Body of pancreas (tissue), 4 donors: ENCODE measurements at regions not wholly inside any gene's neighbourhood (a gene's known extent, or its start where the extent isn't known, plus 50 kb on each side); places are given as distances from the start of the nearest gene placed in this dataset.

Experiments
- ATAC-seq: fragments of 150-250 bp; one replicate; pipeline ENCODE4 v1.9.1; 2016
- DNase-seq, 4 donors: peaks; one replicate each; pipeline ENCODE4 v3.0.0-alpha.2; 2019
- H3K27ac ChIP-seq, 4 donors: fragments of 200-600 bp; sonication (generic); 1 replicate in 3 of 4; 2 replicates in 1 of 4; pipeline versions ENCODE4 v1.5.1 to v1.6.1; 2016 to 2019; ENCODE audit warnings: mild to moderate bottlenecking in 1 of 4, mixed read lengths in 1 of 4, moderate library complexity in 1 of 4
- H3K27me3 ChIP-seq, 2 donors: fragments of 200-600 bp; sonication (generic); one replicate each; pipeline ENCODE4 v1.6.0; 2016; ENCODE audit warnings: mild to moderate bottlenecking in 1 of 2
- H3K36me3 ChIP-seq, 2 donors: fragments of 200-600 bp; sonication (generic); replicated peaks in 1 of 2; 2 replicates each; pipeline ENCODE4 v1.5.1; 2016; ENCODE audit warnings: low read depth in 2 of 2; ENCODE audit not compliant: insufficient read depth in 1 of 2
- H3K4me1 ChIP-seq: fragments of 200-600 bp; sonication (generic); one replicate; pipeline ENCODE4 v1.6.0; 2016
- H3K4me3 ChIP-seq, 2 donors: fragments of 200-600 bp; sonication (generic); 1 replicate in 1 of 2; 2 replicates in 1 of 2; pipeline ENCODE4 v1.5.1; 2016 to 2019
- H3K9me3 ChIP-seq, 3 donors: fragments of 200-600 bp; sonication (generic); 1 replicate in 2 of 3; 2 replicates in 1 of 3; pipeline ENCODE4 v1.5.1; 2016
- POLR2A ChIP-seq, 3 donors: fragments of 450-650 bp; IDR thresholded peaks; one replicate each; pipeline ENCODE4 v1.6.1; 2016; ENCODE audit warnings: antibody characterized with exemption in 3 of 3, mild to moderate bottlenecking in 2 of 3
- WGBS, 2 donors: methylation state at CpG; one replicate each; pipeline ENCODE4 v1.1.5; 2017; 5-methylcytosine and 5-hydroxymethylcytosine counted together
- intact Hi-C: fragments of 100-400 bp; cut with DNase I; formaldehyde crosslinking; loops from one replicate; pipeline ENCODE4 v1.15.1; 2023
- TF ChIP-seq, protein P1 (sequence below), 7 experiments: fragments of 450-650 bp in 4 of 7; fragments of 200-600 bp in 3 of 7; sonication (generic) in 3 of 7; IDR thresholded peaks; one replicate each; pipeline ENCODE4 v1.5.1; 2016 to 2019; ENCODE audit warnings: antibody characterized with exemption in 7 of 7

DNA sequence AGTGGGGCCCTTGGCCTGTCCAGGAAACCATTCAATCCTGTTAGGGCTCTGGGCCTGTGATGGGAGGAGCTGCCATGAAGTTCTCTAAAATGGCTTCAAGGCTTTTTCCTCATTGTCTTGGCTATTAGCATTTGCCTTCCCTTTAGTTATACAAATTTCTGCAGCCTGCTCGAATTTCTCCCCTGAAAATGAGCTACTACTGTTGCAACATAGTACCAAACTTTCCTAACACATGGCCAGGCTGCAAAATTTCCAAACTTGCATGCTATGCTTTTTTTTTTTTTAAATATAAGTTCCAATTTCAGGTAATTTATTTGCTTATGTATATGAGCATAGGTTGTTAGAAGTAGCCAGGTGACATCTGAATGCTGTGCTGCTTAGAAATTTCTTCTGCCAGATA is 560.8 kb upstream of the TBL1XR1 start:
- intact Hi-C loops = no loop called here
- H3K9me3 ChIP-seq = no peaks in the 10 kb centered on the region
- TF ChIP-seq POLR2A (IDR thresholded peaks at IDR 0.05) = no peak
- TF ChIP-seq, protein P1, sequence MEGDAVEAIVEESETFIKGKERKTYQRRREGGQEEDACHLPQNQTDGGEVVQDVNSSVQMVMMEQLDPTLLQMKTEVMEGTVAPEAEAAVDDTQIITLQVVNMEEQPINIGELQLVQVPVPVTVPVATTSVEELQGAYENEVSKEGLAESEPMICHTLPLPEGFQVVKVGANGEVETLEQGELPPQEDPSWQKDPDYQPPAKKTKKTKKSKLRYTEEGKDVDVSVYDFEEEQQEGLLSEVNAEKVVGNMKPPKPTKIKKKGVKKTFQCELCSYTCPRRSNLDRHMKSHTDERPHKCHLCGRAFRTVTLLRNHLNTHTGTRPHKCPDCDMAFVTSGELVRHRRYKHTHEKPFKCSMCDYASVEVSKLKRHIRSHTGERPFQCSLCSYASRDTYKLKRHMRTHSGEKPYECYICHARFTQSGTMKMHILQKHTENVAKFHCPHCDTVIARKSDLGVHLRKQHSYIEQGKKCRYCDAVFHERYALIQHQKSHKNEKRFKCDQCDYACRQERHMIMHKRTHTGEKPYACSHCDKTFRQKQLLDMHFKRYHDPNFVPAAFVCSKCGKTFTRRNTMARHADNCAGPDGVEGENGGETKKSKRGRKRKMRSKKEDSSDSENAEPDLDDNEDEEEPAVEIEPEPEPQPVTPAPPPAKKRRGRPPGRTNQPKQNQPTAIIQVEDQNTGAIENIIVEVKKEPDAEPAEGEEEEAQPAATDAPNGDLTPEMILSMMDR (IDR thresholded peaks at IDR 0.05) = no peak
- no peak overlapping the region for H3K27ac ChIP-seq
- DNase-seq = no peak
- no peak overlapping the region for H3K4me3 ChIP-seq
- no peaks in the 10 kb centered on the region for H3K36me3 ChIP-seq
- H3K4me1 ChIP-seq = no peaks in the 10 kb centered on the region
- no peaks in the 10 kb centered on the region for H3K27me3 ChIP-seq
- ATAC-seq = no peak
- WGBS, 2 donors = 36 to 59% methylated on average over 1 of the region's 1 CpG

DNA sequence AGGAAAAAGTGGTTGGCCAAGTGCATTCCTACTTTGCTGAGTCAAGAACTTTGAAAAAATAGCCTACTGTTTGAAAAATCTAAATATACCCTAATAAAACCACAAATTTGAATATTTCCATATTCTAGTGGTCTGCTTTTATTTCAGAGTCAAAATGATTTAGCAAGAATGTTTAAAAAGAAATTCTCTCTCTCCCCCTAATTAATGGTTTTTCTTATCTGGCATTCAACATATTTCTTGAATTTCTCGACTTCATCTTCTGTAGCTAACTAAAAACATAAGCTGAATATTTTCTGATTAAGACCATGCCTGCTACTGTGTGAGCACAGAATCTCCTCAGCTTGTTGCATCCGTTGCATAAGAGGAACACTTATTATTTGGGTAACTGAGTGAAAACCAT is 563.5 kb upstream of the TBL1XR1 start:
- DNase-seq = no peak
- no peak for ATAC-seq
- intact Hi-C loops = no loop called here
- Histone ChIP-seq H3K27ac (no peak overlapping the region), H3K4me3 (no peak overlapping the region), H3K4me1 (no peaks in the 10 kb centered on the region), H3K9me3 (no peaks in the 10 kb centered on the region), H3K36me3 (no peaks in the 10 kb centered on the region), H3K27me3 (no peaks in the 10 kb centered on the region)
- TF ChIP-seq, protein P1 (IDR thresholded peaks at IDR 0.05) = no peak
- no peak for TF ChIP-seq POLR2A (IDR thresholded peaks at IDR 0.05)
- 71 to 85% methylated on average over 2 of the region's 2 CpGs for WGBS, 2 donors

DNA sequence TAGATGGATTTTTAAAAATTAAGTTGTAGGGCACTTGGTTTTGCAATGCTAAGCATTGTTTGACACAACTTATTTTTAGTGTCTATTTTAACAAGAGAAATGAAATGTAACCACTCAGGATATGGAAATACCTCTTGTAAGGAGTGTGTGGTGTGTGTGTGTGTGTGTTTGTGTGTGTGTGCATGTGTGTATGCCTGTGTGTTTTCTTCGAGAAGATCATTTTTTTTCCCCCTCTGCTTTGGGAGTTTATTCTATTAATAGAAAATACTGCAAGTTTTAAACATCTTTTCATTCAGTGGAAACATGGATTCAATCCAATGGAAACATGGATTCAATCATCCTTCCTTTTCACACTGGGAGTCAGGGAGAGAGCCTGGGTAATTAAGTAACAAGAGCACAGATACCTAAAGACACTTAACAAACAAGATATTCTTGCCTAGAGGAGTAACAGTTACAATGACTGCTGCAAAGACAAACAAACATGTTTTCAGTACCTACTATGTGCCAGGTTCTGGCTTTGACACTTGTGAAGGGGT is 567.2 kb upstream of the TBL1XR1 start:
- WGBS, 2 donors = 33 to 46% methylated on average over 1 of the region's 1 CpG
- no peak overlapping the region for H3K27ac ChIP-seq

DNA sequence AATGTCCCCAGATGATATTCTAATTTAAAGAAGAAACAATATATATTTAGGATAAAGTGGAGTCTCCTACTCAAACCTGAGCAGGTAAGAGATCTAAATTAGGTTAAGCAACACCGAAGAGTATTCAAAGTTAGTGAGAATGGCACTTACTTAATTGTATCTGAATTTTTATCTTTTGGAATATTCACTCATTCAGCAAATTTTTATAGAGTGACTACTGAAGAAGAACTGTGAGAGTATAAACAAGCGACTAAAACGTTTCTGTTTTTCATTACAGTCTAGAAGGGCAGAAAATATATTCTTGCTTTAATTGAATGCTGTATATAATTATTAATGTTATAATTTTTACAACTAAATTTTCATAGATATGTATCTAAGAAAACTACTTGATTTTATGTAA is 567.7 kb upstream of the TBL1XR1 start:
- no peak for DNase-seq
- no peaks in the 10 kb centered on the region for H3K27me3 ChIP-seq

More for the DNA sequence above, 567.2 kb upstream of the TBL1XR1 start:
- ATAC-seq (no peak), DNase-seq (no peak)
- H3K4me1 ChIP-seq = no peaks in the 10 kb centered on the region
- no peaks in the 10 kb centered on the region for H3K9me3 ChIP-seq
- no peaks in the 10 kb centered on the region for H3K36me3 ChIP-seq
- no peak overlapping the region for H3K4me3 ChIP-seq
- intact Hi-C loops = no loop called here
- no peaks in the 10 kb centered on the region for H3K27me3 ChIP-seq
- TF ChIP-seq, protein P1 (IDR thresholded peaks at IDR 0.05) = no peak

More for the DNA sequence above, 567.7 kb upstream of the TBL1XR1 start:
- ATAC-seq = no peak
- intact Hi-C loops = no loop called here
- no peak overlapping the region for H3K27ac ChIP-seq
- H3K4me3 ChIP-seq = no peak overlapping the region
- H3K9me3 ChIP-seq = no peaks in the 10 kb centered on the region
- no peaks in the 10 kb centered on the region for H3K4me1 ChIP-seq
- 69 to 76% methylated on average over 3 of the region's 3 CpGs for WGBS, 2 donors
- no peaks in the 10 kb centered on the region for H3K36me3 ChIP-seq
- no peak for TF ChIP-seq POLR2A (IDR thresholded peaks at IDR 0.05)
- TF ChIP-seq, protein P1 (IDR thresholded peaks at IDR 0.05) = no peak
